Erythroblast (primary cell): ENCODE measurements at regions not wholly inside any gene's neighbourhood (a gene's known extent, or its start where the extent isn't known, plus 50 kb on each side); places are given as distances from the start of the nearest gene placed in this dataset.

Experiments used
- GATA1 ChIP-seq: IDR thresholded peaks from 2 replicates; pipeline ENCODE4 v1.6.1; 2011; ENCODE audit warnings: low read depth, mild to moderate bottlenecking, control low read depth, low read length, moderate library complexity
- POLR2A ChIP-seq: IDR thresholded peaks from 2 replicates; pipeline ENCODE4 v1.6.1; 2011; ENCODE audit warnings: mild to moderate bottlenecking, low read length

- no peak for TF ChIP-seq POLR2A
- TF ChIP-seq GATA1 = no peak
Measured at GRCh38 chr2:2641541-2642410, 310.7 kb upstream of the MYT1L start.
